Type B pancreatic cell (in vitro differentiated cells): ENCODE measurements at regions not wholly inside any gene's neighbourhood (a gene's known extent, or its start where the extent isn't known, plus 50 kb on each side); places are given as distances from the start of the nearest gene placed in this dataset.
A peak's percentile ranks its signal among the peaks of the same experiment; 100 is the strongest.

ENCODE experiments used
- DNase-seq: peaks from one replicate; pipeline ENCODE4 v3.0.0; 2021; ENCODE audit warnings: mixed read lengths; ENCODE audit not compliant: unreplicated experiment; ENCODE audit errors: extremely low spot score
- H3K27ac Mint-ChIP-seq: 2 replicates; pipeline ENCODE4 v1.8.0; 2021; ENCODE audit warnings: mild to moderate bottlenecking, mixed read lengths
- H3K27me3 Mint-ChIP-seq: 2 replicates; pipeline ENCODE4 v1.8.0; 2021; ENCODE audit warnings: mixed read lengths
- H3K36me3 Mint-ChIP-seq: 2 replicates; pipeline ENCODE4 v1.8.0; 2021; ENCODE audit warnings: mixed read lengths
- H3K4me1 Mint-ChIP-seq: one replicate; pipeline ENCODE4 v1.8.0; 2021; ENCODE audit warnings: mixed read lengths; ENCODE audit not compliant: unreplicated experiment
- H3K4me3 Mint-ChIP-seq: 2 replicates; pipeline ENCODE4 v1.8.0; 2021; ENCODE audit warnings: mild to moderate bottlenecking, mixed read lengths
- H3K9me3 Mint-ChIP-seq: 2 replicates; pipeline ENCODE4 v1.8.0; 2021; ENCODE audit warnings: mixed read lengths
- CTCF ChIP-seq: fragments of 200-600 bp; sonication (generic); conservative IDR thresholded peaks from 2 replicates; pipeline ENCODE4 v1.5.0; 2021; ENCODE audit warnings: antibody characterized with exemption, mild to moderate bottlenecking

GRCh38 chr5:56359809-56360685, 126.9 kb upstream of the ANKRD55 start:
- H3K27me3 Mint-ChIP-seq: no peaks in the 10 kb centered on the region

GRCh38 chr5:56358703-56359681, 125.9 kb upstream of the ANKRD55 start:
- peak overlapping the region; percentile 77 for H3K27ac Mint-ChIP-seq

More at GRCh38 chr5:56359809-56360685, 126.9 kb upstream of the ANKRD55 start:
- Mint-ChIP-seq H3K27ac (no peak overlapping the region), H3K36me3 (peaks cover 9% of the 10 kb centered on the region), H3K4me3 (no peak overlapping the region), H3K4me1 (peaks cover 41% of the 10 kb centered on the region), H3K9me3 (no peaks in the 10 kb centered on the region)
- no peak for TF ChIP-seq CTCF
- DNase-seq: no peak

GRCh38 chr5:56358046-56358445, 124.9 kb upstream of the ANKRD55 start:
- no peak for TF ChIP-seq CTCF
- Mint-ChIP-seq H3K27ac (no peak overlapping the region), H3K4me1 (peaks cover 41% of the 10 kb centered on the region), H3K27me3 (no peaks in the 10 kb centered on the region), H3K9me3 (no peaks in the 10 kb centered on the region), H3K4me3 (no peak overlapping the region), H3K36me3 (peaks cover 4% of the 10 kb centered on the region)
- DNase-seq: no peak

More at GRCh38 chr5:56358703-56359681, 125.9 kb upstream of the ANKRD55 start:
- Mint-ChIP-seq H3K4me3 (peak overlapping the region; percentile 65), H3K9me3 (no peaks in the 10 kb centered on the region), H3K36me3 (peaks cover 6% of the 10 kb centered on the region), H3K27me3 (no peaks in the 10 kb centered on the region), H3K4me1 (peaks cover 41% of the 10 kb centered on the region)
- DNase-seq: no peak
- TF ChIP-seq CTCF: no peak

GRCh38 chr5:56357426-56357825, 124.3 kb upstream of the ANKRD55 start:
- Mint-ChIP-seq H3K36me3 (no peaks in the 10 kb centered on the region), H3K27ac (peak overlapping the region; percentile 3), H3K9me3 (no peaks in the 10 kb centered on the region), H3K27me3 (no peaks in the 10 kb centered on the region), H3K4me3 (peak overlapping the region; percentile 5), H3K4me1 (peaks cover 41% of the 10 kb centered on the region)
- no peak for DNase-seq
- no peak for TF ChIP-seq CTCF

GRCh38 chr5:56356836-56357160, 123.7 kb upstream of the ANKRD55 start:
- Mint-ChIP-seq H3K4me1 (peaks cover 41% of the 10 kb centered on the region), H3K27me3 (no peaks in the 10 kb centered on the region), H3K27ac (peak overlapping the region; percentile 76), H3K36me3 (no peaks in the 10 kb centered on the region), H3K9me3 (no peaks in the 10 kb centered on the region), H3K4me3 (no peak overlapping the region)
- no peak for DNase-seq
- TF ChIP-seq CTCF: no peak
